Endodermal cell (in vitro differentiated cells): ENCODE measurements at regions not wholly inside any gene's neighbourhood (a gene's known extent, or its start where the extent isn't known, plus 50 kb on each side); places are given as distances from the start of the nearest gene placed in this dataset.
"Not testable (repeated sequence)": the region's sequence is repeated elsewhere in the genome, so short reads cannot be mapped to it uniquely, and the experiment has no call there.

ENCODE experiments used
- DNase-seq: peaks from one replicate; pipeline ENCODE4 v3.0.0-alpha.2; 2017
- H3K27ac ChIP-seq: 2 replicates; pipeline ENCODE4 v1.5.1; 2013; ENCODE audit warnings: mild to moderate bottlenecking, low read depth, low read length, moderate library complexity
- H3K27me3 ChIP-seq: 2 replicates; pipeline ENCODE4 v1.6.1; 2013; ENCODE audit warnings: mild to moderate bottlenecking, low read length, moderate library complexity; ENCODE audit not compliant: insufficient read depth, control insufficient read depth, poor library complexity, severe bottlenecking
- H3K36me3 ChIP-seq: 2 replicates; pipeline ENCODE4 v1.7.0; 2013; ENCODE audit warnings: mild to moderate bottlenecking, low read length, moderate library complexity; ENCODE audit not compliant: control insufficient read depth, insufficient read depth
- H3K4me1 ChIP-seq: one replicate; pipeline ENCODE4 v1.7.0; 2013; ENCODE audit warnings: low read length; ENCODE audit not compliant: control insufficient read depth, insufficient read depth
- H3K4me3 ChIP-seq: 2 replicates; pipeline ENCODE4 v1.5.1; 2013; ENCODE audit warnings: mild to moderate bottlenecking, low read length, moderate library complexity
- H3K9ac ChIP-seq: 2 replicates; pipeline ENCODE4 v1.6.1; 2013; ENCODE audit warnings: mild to moderate bottlenecking, low read length, moderate library complexity; ENCODE audit not compliant: poor library complexity, severe bottlenecking; ENCODE audit errors: extremely low read depth
- H3K9me3 ChIP-seq: 2 replicates; pipeline ENCODE4 v1.6.1; 2013; ENCODE audit warnings: mild to moderate bottlenecking, low read length, moderate library complexity; ENCODE audit not compliant: control insufficient read depth
- H3K27ac Mint-ChIP-seq: 2 replicates; pipeline ENCODE4 v1.8.0; 2020; ENCODE audit warnings: mixed read lengths
- H3K27me3 Mint-ChIP-seq: 2 replicates; pipeline ENCODE4 v1.8.0; 2021; ENCODE audit warnings: mild to moderate bottlenecking, mixed read lengths; ENCODE audit not compliant: insufficient read depth
- H3K36me3 Mint-ChIP-seq: 2 replicates; pipeline ENCODE4 v1.8.0; 2020; ENCODE audit warnings: low read depth, mixed read lengths
- H3K4me1 Mint-ChIP-seq: 2 replicates; pipeline ENCODE4 v1.8.0; 2020; ENCODE audit warnings: mixed read lengths
- H3K4me3 Mint-ChIP-seq: 2 replicates; pipeline ENCODE4 v1.8.0; 2020; ENCODE audit warnings: mild to moderate bottlenecking, moderate library complexity, mixed read lengths
- H3K9me3 Mint-ChIP-seq: 2 replicates; pipeline ENCODE4 v1.8.0; 2020; ENCODE audit warnings: mild to moderate bottlenecking, mixed read lengths
- CTCF ChIP-seq: fragments of 200-600 bp; sonication (generic); conservative IDR thresholded peaks from 2 replicates; pipeline ENCODE4 v1.5.0; 2021; ENCODE audit warnings: antibody characterized with exemption, mild to moderate bottlenecking
- WGBS, 2 experiments: methylation state at CpG; one replicate each; pipeline versions ENCODE4 v1.1.5 to v1.1.7; 2013; ENCODE audit warnings: missing lambda C conversion rate in 2 of 2, mixed read lengths in 1 of 2; ENCODE audit not compliant: insufficient coverage in 1 of 2, insufficient read length in 1 of 2; 5-methylcytosine and 5-hydroxymethylcytosine counted together

GRCh38 chr15:19901414-19901813, 640.2 kb downstream of the GOLGA6L6 start:
- H3K9me3 Mint-ChIP-seq, result peaks cover 74% of the 10 kb centered on the region
- not testable (repeated sequence) for H3K9ac ChIP-seq, H3K27ac Mint-ChIP-seq, H3K27me3 Mint-ChIP-seq, DNase-seq, H3K27me3 ChIP-seq, H3K4me1 Mint-ChIP-seq, H3K36me3 ChIP-seq, H3K4me3 Mint-ChIP-seq, H3K4me3 ChIP-seq, H3K4me1 ChIP-seq, H3K27ac ChIP-seq
- H3K9me3 ChIP-seq, result peaks cover 29% of the 10 kb centered on the region
- peaks cover 16% of the 10 kb centered on the region for H3K36me3 Mint-ChIP-seq
- 82% methylated on average over 3 of the region's 4 CpGs; no CpG with 5 or more reads in 1 of the 2 experiments for WGBS, 2 experiments

GRCh38 chr15:19899021-19899824, 642.4 kb downstream of the GOLGA6L6 start:
- H3K9me3 ChIP-seq, result peaks cover 33% of the 10 kb centered on the region
- no peak overlapping the region for H3K27ac Mint-ChIP-seq
- TF ChIP-seq CTCF, result no peak
- H3K36me3 Mint-ChIP-seq, result peaks cover 16% of the 10 kb centered on the region
- H3K4me1 ChIP-seq, result no peaks in the 10 kb centered on the region
- H3K4me3 ChIP-seq, result no peak overlapping the region
- no peak overlapping the region for H3K9ac ChIP-seq
- WGBS, 2 experiments, result 87 to 92% methylated on average over 7 to 46 of the region's 53 CpGs
- no peaks in the 10 kb centered on the region for H3K4me1 Mint-ChIP-seq
- H3K27ac ChIP-seq, result no peak overlapping the region
- H3K9me3 Mint-ChIP-seq, result peaks cover 79% of the 10 kb centered on the region
- no peak for DNase-seq
- no peak overlapping the region for H3K4me3 Mint-ChIP-seq
- H3K36me3 ChIP-seq, result no peaks in the 10 kb centered on the region
- H3K27me3 ChIP-seq, result no peaks in the 10 kb centered on the region
- no peaks in the 10 kb centered on the region for H3K27me3 Mint-ChIP-seq

GRCh38 chr15:19888811-19889210, 652.8 kb downstream of the GOLGA6L6 start:
- not testable (repeated sequence) for H3K27me3 ChIP-seq, H3K36me3 Mint-ChIP-seq, H3K4me1 Mint-ChIP-seq, H3K9ac ChIP-seq, H3K9me3 ChIP-seq, H3K4me3 ChIP-seq, H3K27ac ChIP-seq, H3K27ac Mint-ChIP-seq, DNase-seq, H3K4me1 ChIP-seq, H3K27me3 Mint-ChIP-seq, H3K36me3 ChIP-seq, H3K4me3 Mint-ChIP-seq
- H3K9me3 Mint-ChIP-seq, result peaks cover 49% of the 10 kb centered on the region
- no CpG with 5 or more reads among the region's 1 CpG for WGBS, 2 experiments

- not testable (repeated sequence) for H3K4me1 ChIP-seq, H3K27ac ChIP-seq, H3K9ac ChIP-seq, H3K27ac Mint-ChIP-seq, DNase-seq, H3K4me3 Mint-ChIP-seq, H3K36me3 ChIP-seq, H3K9me3 ChIP-seq, H3K4me1 Mint-ChIP-seq, H3K27me3 ChIP-seq, H3K36me3 Mint-ChIP-seq, H3K4me3 ChIP-seq, H3K27me3 Mint-ChIP-seq
- no CpG with 5 or more reads among the region's 4 CpGs for WGBS, 2 experiments
- peaks cover 45% of the 10 kb centered on the region for H3K9me3 Mint-ChIP-seq
Observed at GRCh38 chr15:19844061-19844460, 697.5 kb downstream of the GOLGA6L6 start.
